ENCODE measurements at regions not wholly inside any gene's neighbourhood (a gene's known extent, or its start where the extent isn't known, plus 50 kb on each side); places are given as distances from the start of the nearest gene placed in this dataset.
"Not testable (repeated sequence)": the region's sequence is repeated elsewhere in the genome, so short reads cannot be mapped to it uniquely, and the experiment has no call there.

DNA sequence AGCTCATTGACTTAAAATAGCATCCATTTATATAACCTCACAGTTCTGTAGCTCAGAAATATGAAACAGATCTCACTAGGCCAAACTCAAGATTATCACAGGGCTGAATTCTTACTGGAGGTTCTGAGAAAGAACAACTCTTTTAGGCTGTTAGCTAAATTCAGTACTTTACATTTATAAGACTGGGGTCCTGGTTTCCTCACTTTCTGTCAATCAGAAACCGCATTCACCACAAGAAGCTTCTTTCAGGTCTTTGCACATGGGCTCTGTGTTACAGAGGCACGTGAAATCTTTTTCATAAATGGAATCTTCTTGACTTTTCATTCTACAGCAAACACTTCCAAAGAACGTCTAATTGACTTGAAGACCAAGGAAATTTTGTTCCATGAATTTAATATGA is 876.3 kb upstream of the FOXG1 start:
- H3K4me1 ChIP-seq (ENCODE audit: control insufficient read depth, insufficient read depth, low read length) = no peaks in the 10 kb centered on the region
- DNase-seq = no peak
- 100% methylated on average over 1 of the region's 3 CpGs for WGBS (ENCODE audit: insufficient coverage)
- H3K4me3 ChIP-seq (ENCODE audit: low read length) = no peak overlapping the region
- H3K27ac ChIP-seq (ENCODE audit: low read length) = no peak overlapping the region
- H3K27me3 ChIP-seq (ENCODE audit: control insufficient read depth, insufficient read depth, low read length) = no peaks in the 10 kb centered on the region
- H3K9me3 ChIP-seq (replicated peaks; ENCODE audit: control insufficient read depth, low read depth, low read length) = no peaks in the 10 kb centered on the region
- H3K36me3 ChIP-seq (ENCODE audit: control insufficient read depth, insufficient read depth, low read length) = no peaks in the 10 kb centered on the region

- DNase-seq; H3K36me3 ChIP-seq (ENCODE audit: control insufficient read depth, insufficient read depth, low read length); H3K27ac ChIP-seq (ENCODE audit: low read length); H3K27me3 ChIP-seq (ENCODE audit: control insufficient read depth, insufficient read depth, low read length); H3K4me1 ChIP-seq (ENCODE audit: control insufficient read depth, insufficient read depth, low read length); H3K9me3 ChIP-seq (replicated peaks; ENCODE audit: control insufficient read depth, low read depth, low read length); H3K4me3 ChIP-seq (ENCODE audit: low read length): not testable (repeated sequence)
- no CpG with 5 or more reads among the region's 1 CpG for WGBS (ENCODE audit: insufficient coverage)
Measured at GRCh38 chr14:27908484-27908883, 858.1 kb upstream of the FOXG1 start.

GRCh38 chr14:27916326-27916725 is 850.3 kb upstream of the FOXG1 start:
- WGBS (ENCODE audit: insufficient coverage) = no CpG with 5 or more reads among the region's 3 CpGs
- no peak overlapping the region for H3K27ac ChIP-seq (ENCODE audit: low read length)
- no peaks in the 10 kb centered on the region for H3K27me3 ChIP-seq (ENCODE audit: control insufficient read depth, insufficient read depth, low read length)
- no peaks in the 10 kb centered on the region for H3K36me3 ChIP-seq (ENCODE audit: control insufficient read depth, insufficient read depth, low read length)
- H3K4me3 ChIP-seq (ENCODE audit: low read length) = no peak overlapping the region
- no peaks in the 10 kb centered on the region for H3K4me1 ChIP-seq (ENCODE audit: control insufficient read depth, insufficient read depth, low read length)
- peak; percentile 71 for DNase-seq
- no peaks in the 10 kb centered on the region for H3K9me3 ChIP-seq (replicated peaks; ENCODE audit: control insufficient read depth, low read depth, low read length)

- no peaks in the 10 kb centered on the region for H3K9me3 ChIP-seq (replicated peaks; ENCODE audit: control insufficient read depth, low read depth, low read length)
- no peaks in the 10 kb centered on the region for H3K27me3 ChIP-seq (ENCODE audit: control insufficient read depth, insufficient read depth, low read length)
- no peak for DNase-seq
- H3K4me1 ChIP-seq (ENCODE audit: control insufficient read depth, insufficient read depth, low read length) = no peaks in the 10 kb centered on the region
- no peaks in the 10 kb centered on the region for H3K36me3 ChIP-seq (ENCODE audit: control insufficient read depth, insufficient read depth, low read length)
- H3K27ac ChIP-seq (ENCODE audit: low read length) = no peak overlapping the region
- no peak overlapping the region for H3K4me3 ChIP-seq (ENCODE audit: low read length)
- 79% methylated on average over 3 of the region's 3 CpGs for WGBS (ENCODE audit: insufficient coverage)
Measured at GRCh38 chr14:27917896-27918295, 848.7 kb upstream of the FOXG1 start.

- no peak for DNase-seq
- H3K9me3 ChIP-seq (replicated peaks; ENCODE audit: control insufficient read depth, low read depth, low read length) = no peaks in the 10 kb centered on the region
- H3K36me3 ChIP-seq (ENCODE audit: control insufficient read depth, insufficient read depth, low read length) = no peaks in the 10 kb centered on the region
- no peak overlapping the region for H3K27ac ChIP-seq (ENCODE audit: low read length)
- H3K27me3 ChIP-seq (ENCODE audit: control insufficient read depth, insufficient read depth, low read length) = no peaks in the 10 kb centered on the region
- no peaks in the 10 kb centered on the region for H3K4me1 ChIP-seq (ENCODE audit: control insufficient read depth, insufficient read depth, low read length)
- no peak overlapping the region for H3K4me3 ChIP-seq (ENCODE audit: low read length)
Measured at GRCh38 chr14:27927519-27927918, 839.1 kb upstream of the FOXG1 start.

DNA sequence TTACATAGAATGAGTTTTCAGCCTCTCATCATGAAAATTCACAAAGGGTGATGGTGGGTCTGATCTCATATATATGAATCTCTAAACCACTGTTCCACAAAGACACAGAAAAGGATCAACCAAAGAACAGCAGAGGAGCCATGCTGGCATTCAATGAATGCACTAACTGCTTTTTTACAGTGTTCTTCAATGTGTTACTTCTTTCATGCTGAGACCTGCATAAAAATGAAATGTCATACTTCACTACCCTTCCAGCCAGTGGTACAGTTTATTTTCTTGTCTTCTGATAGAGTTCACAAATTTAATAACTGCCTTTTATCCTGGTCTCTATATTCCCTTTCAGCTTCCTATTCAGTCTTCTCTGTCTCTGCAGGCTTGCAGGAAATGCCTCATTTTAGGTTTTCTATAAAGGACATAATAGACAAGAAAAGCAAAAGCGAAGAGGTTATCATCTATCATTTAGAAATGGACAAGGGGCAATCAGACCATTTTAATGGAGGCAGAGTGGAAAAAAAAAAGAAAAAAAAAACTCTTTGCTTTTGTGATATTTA is 836.7 kb upstream of the FOXG1 start:
- Histone ChIP-seq H3K4me3 (ENCODE audit: low read length) (no peak overlapping the region), H3K27ac (ENCODE audit: low read length) (no peak overlapping the region), H3K4me1 (ENCODE audit: control insufficient read depth, insufficient read depth, low read length) (no peaks in the 10 kb centered on the region), H3K9me3 (replicated peaks; ENCODE audit: control insufficient read depth, low read depth, low read length) (no peaks in the 10 kb centered on the region), H3K27me3 (ENCODE audit: control insufficient read depth, insufficient read depth, low read length) (no peaks in the 10 kb centered on the region), H3K36me3 (ENCODE audit: control insufficient read depth, insufficient read depth, low read length) (no peaks in the 10 kb centered on the region)
- no CpG with 5 or more reads among the region's 1 CpG for WGBS (ENCODE audit: insufficient coverage)
- no peak for DNase-seq

- Histone ChIP-seq H3K27ac (ENCODE audit: low read length) (no peak overlapping the region), H3K9me3 (replicated peaks; ENCODE audit: control insufficient read depth, low read depth, low read length) (no peaks in the 10 kb centered on the region), H3K36me3 (ENCODE audit: control insufficient read depth, insufficient read depth, low read length) (no peaks in the 10 kb centered on the region), H3K4me1 (ENCODE audit: control insufficient read depth, insufficient read depth, low read length) (no peaks in the 10 kb centered on the region), H3K27me3 (ENCODE audit: control insufficient read depth, insufficient read depth, low read length) (no peaks in the 10 kb centered on the region), H3K4me3 (ENCODE audit: low read length) (no peak overlapping the region)
- no peak for DNase-seq
- WGBS (ENCODE audit: insufficient coverage) = no CpG with 5 or more reads among the region's 1 CpG
Measured at GRCh38 chr14:27938392-27938791, 828.2 kb upstream of the FOXG1 start.

- Histone ChIP-seq H3K4me1 (ENCODE audit: control insufficient read depth, insufficient read depth, low read length) (no peaks in the 10 kb centered on the region), H3K27ac (ENCODE audit: low read length) (no peak overlapping the region), H3K27me3 (ENCODE audit: control insufficient read depth, insufficient read depth, low read length) (no peaks in the 10 kb centered on the region), H3K36me3 (ENCODE audit: control insufficient read depth, insufficient read depth, low read length) (no peaks in the 10 kb centered on the region), H3K9me3 (replicated peaks; ENCODE audit: control insufficient read depth, low read depth, low read length) (no peaks in the 10 kb centered on the region), H3K4me3 (ENCODE audit: low read length) (no peak overlapping the region)
- DNase-seq = no peak
- WGBS (ENCODE audit: insufficient coverage) = no CpG with 5 or more reads among the region's 4 CpGs
Measured at GRCh38 chr14:27945512-27945911, 821.1 kb upstream of the FOXG1 start.

- Histone ChIP-seq H3K36me3 (ENCODE audit: control insufficient read depth, insufficient read depth, low read length) (no peaks in the 10 kb centered on the region), H3K9me3 (replicated peaks; ENCODE audit: control insufficient read depth, low read depth, low read length) (no peaks in the 10 kb centered on the region), H3K27me3 (ENCODE audit: control insufficient read depth, insufficient read depth, low read length) (no peaks in the 10 kb centered on the region), H3K4me3 (ENCODE audit: low read length) (no peak overlapping the region), H3K27ac (ENCODE audit: low read length) (no peak overlapping the region), H3K4me1 (ENCODE audit: control insufficient read depth, insufficient read depth, low read length) (no peaks in the 10 kb centered on the region)
- 92% methylated on average over 1 of the region's 2 CpGs for WGBS (ENCODE audit: insufficient coverage)
- DNase-seq = no peak
Measured at GRCh38 chr14:27958757-27959156, 807.8 kb upstream of the FOXG1 start.

GRCh38 chr14:27995691-27996090 is 770.9 kb upstream of the FOXG1 start:
- H3K4me1 ChIP-seq (ENCODE audit: control insufficient read depth, insufficient read depth, low read length) = no peaks in the 10 kb centered on the region
- no peaks in the 10 kb centered on the region for H3K27me3 ChIP-seq (ENCODE audit: control insufficient read depth, insufficient read depth, low read length)
- H3K9me3 ChIP-seq (replicated peaks; ENCODE audit: control insufficient read depth, low read depth, low read length) = no peaks in the 10 kb centered on the region
- no peaks in the 10 kb centered on the region for H3K36me3 ChIP-seq (ENCODE audit: control insufficient read depth, insufficient read depth, low read length)
- peak; percentile 8 for DNase-seq
- H3K27ac ChIP-seq (ENCODE audit: low read length) = no peak overlapping the region
- WGBS (ENCODE audit: insufficient coverage) = 49% methylated on average over 2 of the region's 5 CpGs
- H3K4me3 ChIP-seq (ENCODE audit: low read length) = no peak overlapping the region

DNA sequence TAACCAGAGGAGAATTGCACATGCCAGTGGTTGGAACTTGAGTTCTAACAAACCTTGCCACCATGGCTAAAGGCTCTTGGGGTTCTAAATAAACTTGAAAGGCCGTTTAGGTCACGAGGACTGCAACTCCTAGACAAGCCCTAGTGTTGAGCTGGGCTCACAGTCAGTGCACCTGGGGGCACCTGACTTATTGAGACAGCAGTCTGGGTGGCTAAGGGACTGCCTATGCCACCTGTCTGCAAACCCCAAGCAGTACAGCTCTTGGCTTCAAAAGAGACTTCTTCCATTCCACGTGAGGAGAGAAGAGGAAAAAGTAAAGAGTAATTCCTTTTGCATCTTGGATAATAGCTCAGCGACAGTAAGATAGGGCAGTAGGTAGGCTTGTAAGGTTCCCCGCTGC is 765.6 kb upstream of the FOXG1 start:
- no peak for DNase-seq
- no peaks in the 10 kb centered on the region for H3K36me3 ChIP-seq (ENCODE audit: control insufficient read depth, insufficient read depth, low read length)
- no peak overlapping the region for H3K4me3 ChIP-seq (ENCODE audit: low read length)
- no peak overlapping the region for H3K27ac ChIP-seq (ENCODE audit: low read length)
- 96% methylated on average over 2 of the region's 5 CpGs for WGBS (ENCODE audit: insufficient coverage)
- H3K4me1 ChIP-seq (ENCODE audit: control insufficient read depth, insufficient read depth, low read length) = no peaks in the 10 kb centered on the region
- peaks cover 10% of the 10 kb centered on the region for H3K9me3 ChIP-seq (replicated peaks; ENCODE audit: control insufficient read depth, low read depth, low read length)
- no peaks in the 10 kb centered on the region for H3K27me3 ChIP-seq (ENCODE audit: control insufficient read depth, insufficient read depth, low read length)

Measured in muscle of leg (tissue), 3 donors.